ENCODE measurements at regions not wholly inside any gene's neighbourhood (a gene's known extent, or its start where the extent isn't known, plus 50 kb on each side); places are given as distances from the start of the nearest gene placed in this dataset.

DNA sequence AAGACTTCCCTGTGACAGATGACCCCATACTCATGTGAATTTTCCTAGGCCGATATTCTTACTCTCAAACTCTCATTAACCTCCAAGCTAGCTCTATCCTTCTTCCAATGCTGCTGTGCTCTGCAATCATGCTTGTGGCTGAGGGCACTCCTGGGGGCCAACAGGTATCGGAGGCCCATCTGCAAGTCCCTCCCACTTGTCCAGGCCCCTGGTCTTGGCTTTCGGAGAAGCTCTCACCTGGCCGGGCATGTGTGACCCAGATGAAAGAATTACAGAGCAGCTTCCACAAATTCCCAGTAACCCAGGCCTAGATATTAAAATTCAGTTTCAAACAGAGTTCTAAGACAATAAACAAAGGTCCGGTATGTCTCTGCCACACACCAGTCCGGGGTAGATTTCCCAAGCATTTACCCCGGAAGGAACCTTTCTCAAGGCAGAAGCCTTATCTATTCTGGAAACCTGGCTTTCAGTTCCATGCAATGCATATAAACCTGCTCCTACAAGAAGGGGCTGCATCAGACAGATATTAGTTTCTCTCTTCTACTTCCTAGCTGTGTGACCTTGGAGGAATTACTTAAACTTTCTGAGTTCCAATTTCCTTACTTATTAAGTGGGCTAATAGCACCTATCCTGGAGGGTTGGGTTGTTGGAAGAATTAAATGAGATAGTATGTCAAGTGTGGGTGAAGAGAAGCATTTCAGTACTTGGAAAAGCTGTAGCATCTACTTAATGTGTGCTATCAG, 270.8 kb downstream of the PTTG2 start:
- no peak for DNase-seq

DNA sequence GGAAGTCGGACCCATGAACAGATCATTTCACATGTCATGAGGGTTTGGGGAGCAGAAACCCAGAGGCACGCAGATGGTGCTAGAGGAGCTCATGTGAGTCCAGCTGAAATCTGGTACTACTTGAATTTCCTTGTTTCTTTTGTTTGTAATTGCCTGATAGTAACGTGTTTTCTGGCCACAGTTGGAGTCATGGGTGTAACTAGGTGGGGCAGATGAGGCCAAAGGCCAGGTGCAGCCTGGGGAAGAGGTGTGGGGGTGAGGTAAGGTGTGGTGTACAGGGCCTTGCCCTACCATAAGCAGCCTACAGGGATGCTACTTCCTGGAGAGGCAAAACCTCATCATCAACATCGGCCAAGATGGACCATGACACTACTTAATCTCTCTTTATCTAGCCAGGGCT, 271.4 kb downstream of the PTTG2 start:
- no peak for DNase-seq

GRCh38 chr4:38232741-38233140, 272.5 kb downstream of the PTTG2 start:
- no peak for DNase-seq

DNA sequence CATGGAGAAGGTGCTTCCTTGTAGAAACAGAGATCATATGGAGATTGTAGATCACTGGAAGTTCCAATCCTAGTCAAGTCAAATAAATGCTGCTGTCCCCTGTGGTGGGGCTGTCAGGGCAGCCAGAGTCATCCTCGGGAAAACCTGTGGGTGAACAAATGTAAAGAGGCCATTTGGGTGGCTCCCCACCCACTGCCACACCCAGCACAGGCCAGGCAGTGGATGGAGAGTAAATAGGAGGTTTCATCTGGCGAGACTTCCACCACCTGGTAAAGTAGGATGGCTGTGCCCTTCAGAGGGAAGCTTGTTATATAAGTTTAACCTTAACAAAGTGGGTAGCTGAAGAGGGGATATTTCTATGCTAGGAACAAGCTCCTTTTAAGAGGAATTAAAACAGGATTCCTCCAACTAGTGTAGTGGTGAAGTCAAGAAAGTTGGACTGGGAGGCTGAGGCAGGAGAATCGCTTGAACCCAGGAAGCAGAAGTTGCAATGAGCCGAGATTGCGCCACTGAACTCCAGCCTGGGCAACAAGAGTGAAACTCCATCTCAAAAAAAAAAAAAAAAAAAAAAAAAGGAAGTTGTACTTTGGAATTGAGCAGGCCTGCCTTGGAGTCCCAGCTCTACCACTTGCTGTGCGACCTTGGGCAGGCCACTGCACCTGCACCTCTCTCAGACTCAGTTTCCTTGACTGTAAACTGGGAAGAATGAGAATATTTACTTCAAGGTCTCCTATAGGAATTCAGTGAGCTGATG, 273.7 kb downstream of the PTTG2 start:
- no peak for DNase-seq

- no peak for DNase-seq
Measured at GRCh38 chr4:38235354-38235753, 275.2 kb downstream of the PTTG2 start.

DNA sequence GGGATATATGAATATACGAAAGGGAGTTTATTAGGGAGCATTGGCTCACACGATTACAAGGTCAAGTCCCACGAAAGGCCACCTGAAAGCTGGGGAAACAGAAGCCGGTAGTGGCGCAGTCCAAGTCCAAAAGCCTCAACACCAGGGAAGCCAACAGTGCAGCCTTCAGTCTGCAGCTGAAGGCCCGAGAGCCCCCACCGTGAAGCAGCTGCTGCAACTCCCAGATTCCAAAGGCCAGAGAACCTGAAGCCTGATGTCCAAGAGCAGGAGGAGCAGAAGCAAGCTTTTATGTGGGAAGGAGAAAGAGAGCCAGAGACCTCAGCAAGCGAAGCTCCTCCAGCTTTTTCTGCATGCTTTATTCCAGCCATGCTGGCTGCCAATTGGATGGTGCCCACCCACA, 275.8 kb downstream of the PTTG2 start:
- no peak for DNase-seq

- no peak for DNase-seq
Measured at GRCh38 chr4:38236503-38236902, 276.3 kb downstream of the PTTG2 start.

DNA sequence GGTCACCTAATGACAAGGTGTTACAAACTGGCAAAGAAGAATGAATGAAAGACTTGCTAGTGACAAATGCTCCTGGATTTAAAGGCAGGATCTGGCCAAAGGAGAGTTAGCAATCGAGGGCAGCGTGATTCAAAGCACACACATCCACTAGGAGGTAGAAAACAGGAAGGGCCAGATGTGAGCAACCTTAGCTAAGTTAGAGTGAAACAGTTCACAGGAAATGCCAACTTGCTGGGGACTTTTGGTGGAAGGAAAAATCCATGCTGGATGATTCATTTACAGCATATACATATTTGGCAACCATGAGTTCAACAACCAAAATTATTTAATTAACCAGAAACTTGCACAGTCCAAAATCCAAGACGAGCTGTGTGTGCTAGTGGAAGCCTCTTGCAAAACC, 276.9 kb downstream of the PTTG2 start:
- DNase-seq: no peak

- DNase-seq: no peak
Measured at GRCh38 chr4:38241541-38241940, 281.3 kb downstream of the PTTG2 start.

- DNase-seq: no peak
Measured at GRCh38 chr4:38242101-38242500, 281.9 kb downstream of the PTTG2 start.

DNA sequence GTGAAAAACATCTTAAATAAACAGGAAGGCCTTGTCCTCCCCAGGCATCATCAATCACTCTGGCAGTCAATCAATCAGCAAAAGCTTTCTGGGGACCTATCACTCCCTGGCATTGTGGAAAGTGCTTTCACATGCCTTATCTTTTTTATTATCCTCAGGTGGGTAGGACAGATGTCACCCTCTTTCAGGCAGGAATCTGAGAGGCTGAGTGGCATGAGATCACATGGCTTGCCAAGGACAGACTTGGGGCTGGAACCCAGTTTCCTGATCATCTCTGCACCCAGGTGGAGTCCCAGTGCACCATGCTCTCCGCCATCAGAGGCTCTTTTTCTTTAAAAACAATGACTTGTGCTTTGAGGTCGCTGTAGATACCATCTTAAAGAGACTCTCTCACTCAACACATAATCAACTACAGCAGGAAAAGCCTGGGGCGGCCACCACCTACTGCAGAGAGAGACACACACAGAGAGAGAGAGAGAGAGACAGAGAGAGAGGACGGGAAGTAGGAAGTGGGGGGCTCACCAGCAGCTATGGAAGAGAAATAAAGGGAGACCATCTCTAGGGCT, 282.7 kb downstream of the PTTG2 start:
- no peak for DNase-seq

DNA sequence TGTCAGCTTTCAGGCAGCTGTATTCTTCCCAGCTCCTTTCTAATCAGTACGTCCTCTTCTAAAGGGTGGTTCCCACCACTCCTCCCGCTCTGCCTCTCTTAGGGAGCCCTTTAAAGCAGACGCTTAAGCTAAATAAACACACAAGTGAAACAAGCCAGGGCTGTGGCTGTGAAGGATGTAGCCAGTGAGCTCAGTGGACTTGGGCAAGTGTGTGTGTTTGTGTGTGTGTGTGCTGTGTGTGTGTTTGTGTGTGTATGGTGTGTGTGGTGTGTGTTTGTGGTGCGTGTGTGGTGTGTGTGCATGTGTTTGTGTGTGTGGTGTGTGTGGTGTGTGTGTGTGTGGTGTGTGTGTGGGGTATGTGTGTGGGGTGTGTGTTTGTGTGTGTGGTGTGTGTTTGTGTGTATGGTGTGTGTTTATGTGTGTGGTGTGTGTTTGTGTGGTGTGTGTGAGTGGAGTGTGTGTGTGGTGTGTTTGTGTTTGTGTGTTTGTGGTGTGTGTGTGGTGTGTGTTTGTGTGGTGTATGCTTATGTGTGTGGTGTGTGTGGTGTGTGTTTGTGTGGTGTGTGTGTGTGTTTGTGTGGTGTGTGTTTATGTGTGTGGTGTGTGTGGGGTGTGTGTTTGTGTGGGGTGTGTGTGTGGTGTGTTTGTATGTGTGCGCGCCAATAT, 283.3 kb downstream of the PTTG2 start:
- no peak for DNase-seq

GRCh38 chr4:38254825-38255224, 294.6 kb downstream of the PTTG2 start:
- DNase-seq: no peak

GRCh38 chr4:38255572-38255971, 295.4 kb downstream of the PTTG2 start:
- DNase-seq: no peak

DNA sequence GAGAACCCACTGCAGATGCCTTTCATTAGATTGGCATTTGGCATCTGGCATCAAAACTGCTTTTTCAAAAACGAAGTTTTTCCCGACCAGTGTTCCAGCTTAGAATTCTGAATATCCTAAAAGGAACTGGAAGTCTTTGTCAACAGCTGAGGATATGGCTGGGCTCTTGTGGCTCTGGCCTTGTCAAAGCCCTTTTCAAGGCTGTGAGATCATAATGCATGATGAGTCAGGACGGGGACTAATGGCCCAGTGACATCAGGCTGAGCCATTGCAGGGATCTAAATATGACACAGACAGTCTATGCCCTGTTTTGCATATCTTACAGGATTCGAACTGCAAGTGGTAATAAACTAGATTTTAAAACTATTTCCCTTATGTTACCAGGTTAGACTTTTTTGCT, 306.4 kb downstream of the PTTG2 start:
- DNase-seq: no peak

DNA sequence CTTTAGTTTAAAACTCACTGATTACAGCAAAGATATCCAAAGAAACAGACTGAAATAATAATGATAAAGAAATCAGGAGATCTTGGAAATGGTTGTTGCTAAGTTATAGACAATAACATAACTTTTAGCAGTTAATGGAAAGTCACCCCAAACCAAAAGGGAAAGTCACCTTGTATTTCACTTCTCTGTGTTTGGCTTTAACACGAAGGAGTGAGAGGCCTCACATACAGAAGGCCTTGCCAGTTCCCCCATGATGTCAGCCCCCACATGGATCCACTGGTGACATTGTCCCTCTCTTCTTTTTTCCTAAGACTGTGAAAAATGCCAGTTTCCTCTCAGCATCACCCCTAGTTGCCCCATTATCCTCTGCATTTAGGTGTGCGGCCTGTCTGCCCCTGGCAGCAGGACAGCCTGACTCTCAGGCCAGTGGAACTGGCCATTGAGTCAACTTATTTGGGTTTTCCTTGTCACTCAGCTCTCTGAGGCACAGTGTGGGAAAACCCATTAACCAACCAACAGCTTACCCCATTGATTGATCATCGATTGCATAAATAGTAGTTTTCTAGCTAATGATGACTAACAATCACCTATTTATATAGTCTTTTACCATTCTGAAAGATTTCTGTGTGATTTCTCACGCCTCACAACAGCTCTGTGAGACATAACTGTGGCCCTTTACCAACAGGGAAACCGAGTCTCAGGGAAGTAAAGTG, 308.1 kb downstream of the PTTG2 start:
- DNase-seq: no peak

DNA sequence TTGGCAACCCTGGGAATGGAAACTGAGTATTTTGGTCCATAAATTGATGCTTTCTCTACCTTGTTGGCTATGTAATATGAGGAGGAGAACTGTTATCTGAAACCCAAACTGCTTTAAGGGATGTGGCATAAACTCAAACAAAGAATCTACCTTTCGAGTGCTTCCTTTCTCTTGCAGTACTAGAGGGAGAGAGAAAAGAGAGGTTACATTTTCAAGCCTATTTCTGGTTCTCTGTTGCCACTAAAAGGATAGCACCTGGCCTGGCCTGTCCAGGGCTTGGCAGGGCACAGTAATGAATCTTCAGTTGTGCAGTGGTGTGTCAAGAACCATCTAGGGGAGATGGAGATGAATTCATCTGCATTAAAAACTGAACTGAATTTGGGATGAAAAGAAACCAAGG, 308.6 kb downstream of the PTTG2 start:
- no peak for DNase-seq

GRCh38 chr4:38273407-38273806, 313.2 kb downstream of the PTTG2 start:
- no peak for DNase-seq

DNA sequence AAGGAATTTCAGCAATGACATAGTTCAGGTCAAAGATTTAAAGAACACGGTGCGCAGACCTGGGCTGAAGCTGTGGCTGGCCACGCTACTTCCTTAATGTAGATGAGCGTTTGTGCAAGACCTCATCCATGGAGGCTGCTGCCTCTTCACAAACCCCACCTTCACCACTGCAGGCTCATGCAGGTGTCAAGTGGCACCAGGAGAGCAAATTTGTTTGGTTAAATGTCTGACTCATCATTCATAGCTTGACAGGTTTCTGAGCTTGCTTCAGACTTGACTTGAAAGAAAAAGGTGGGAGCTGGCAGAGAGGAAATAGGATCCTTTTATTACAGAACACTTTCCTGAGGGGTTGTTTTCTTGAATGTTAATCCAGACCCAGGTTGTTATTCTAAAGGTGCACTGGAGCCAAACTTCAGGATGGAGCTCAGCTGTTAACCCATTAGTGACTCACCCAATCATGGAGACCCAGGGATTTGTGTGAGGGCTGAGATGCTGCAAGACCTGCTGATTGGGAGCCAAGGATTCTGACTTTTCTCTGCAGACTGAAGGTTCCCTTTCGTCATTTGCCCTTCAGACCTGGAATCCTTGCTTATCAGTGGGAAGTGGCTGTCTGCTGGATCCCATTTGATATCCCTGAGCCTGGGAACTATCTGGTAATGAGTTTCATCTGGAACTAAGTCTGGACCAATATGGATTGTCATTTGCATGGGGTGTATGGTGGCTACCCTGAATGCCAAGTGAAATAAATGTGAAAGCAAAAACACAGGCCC, 315.3 kb downstream of the PTTG2 start:
- no peak for DNase-seq

- no peak for DNase-seq
Measured at GRCh38 chr4:38278255-38278654, 318.1 kb downstream of the PTTG2 start.

- DNase-seq: no peak
Measured at GRCh38 chr4:38279077-38279476, 318.9 kb downstream of the PTTG2 start.

DNA sequence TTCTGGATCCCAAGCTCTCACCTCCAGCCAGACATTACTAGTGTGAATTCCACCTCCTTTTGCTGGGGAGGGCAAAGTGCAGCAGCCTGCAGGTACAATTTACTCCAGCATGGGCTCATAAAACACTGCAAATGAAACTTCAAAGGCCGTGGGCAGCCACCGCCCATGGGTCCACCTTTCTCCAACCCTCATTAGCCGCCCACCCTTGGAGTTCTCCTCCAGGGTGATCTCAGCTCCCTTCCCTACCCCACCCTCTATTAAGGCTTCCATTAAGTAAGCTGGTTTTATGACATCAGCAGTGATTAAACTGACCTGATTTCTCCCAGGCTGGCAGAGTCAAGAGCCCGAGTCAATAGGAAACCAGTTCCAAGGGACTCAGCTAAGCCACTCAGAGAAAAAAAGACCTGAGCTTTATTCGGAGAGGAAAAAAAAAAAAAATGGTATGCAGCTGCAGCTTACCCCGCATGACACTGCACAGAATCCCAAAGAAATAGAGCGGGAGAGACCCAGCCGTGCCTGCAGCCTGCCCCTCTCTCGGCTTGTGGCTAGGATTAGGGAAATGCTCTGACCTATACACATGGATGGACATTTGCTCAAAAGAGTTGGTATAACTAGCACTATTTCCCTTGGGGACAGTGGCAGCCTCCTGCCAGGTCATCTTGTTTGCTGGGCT, 319.6 kb downstream of the PTTG2 start:
- no peak for DNase-seq

All from NCI-H1417 treated with DMSO at 0.1 percent for 48 hours (cell line).